Adipocyte (in vitro differentiated cells): ENCODE measurements at regions not wholly inside any gene's neighbourhood (a gene's known extent, or its start where the extent isn't known, plus 50 kb on each side); places are given as distances from the start of the nearest gene placed in this dataset.
"Not testable (repeated sequence)": the region's sequence is repeated elsewhere in the genome, so short reads cannot be mapped to it uniquely, and the experiment has no call there.

Source experiments
- DNase-seq: peaks from one replicate; pipeline ENCODE4 v3.0.0-alpha.2; 2015; ENCODE audit warnings: low read depth
- H3K27me3 ChIP-seq: replicated peaks from 2 replicates; pipeline ENCODE4 v1.7.0; 2013; ENCODE audit warnings: mild to moderate bottlenecking, low read length, moderate library complexity; ENCODE audit not compliant: control insufficient read depth, insufficient read depth
- H3K36me3 ChIP-seq: 2 replicates; pipeline ENCODE4 v1.7.0; 2013; ENCODE audit warnings: low read length, mild to moderate bottlenecking, moderate library complexity; ENCODE audit not compliant: control insufficient read depth, insufficient read depth, severe bottlenecking
- H3K4me1 ChIP-seq: 2 replicates; pipeline ENCODE4 v1.7.0; 2013; ENCODE audit warnings: mild to moderate bottlenecking, low read length, moderate library complexity; ENCODE audit not compliant: control insufficient read depth, insufficient read depth
- H3K4me3 ChIP-seq: 2 replicates; pipeline ENCODE4 v1.7.0; 2013; ENCODE audit warnings: mild to moderate bottlenecking, low read length, moderate library complexity
- H3K9ac ChIP-seq: 2 replicates; pipeline ENCODE4 v1.7.0; 2013; ENCODE audit warnings: mild to moderate bottlenecking, low read length, moderate library complexity
- H3K9me3 ChIP-seq: 2 replicates; pipeline ENCODE4 v1.7.0; 2013; ENCODE audit warnings: mild to moderate bottlenecking, low read length, moderate library complexity; ENCODE audit not compliant: control insufficient read depth

DNA sequence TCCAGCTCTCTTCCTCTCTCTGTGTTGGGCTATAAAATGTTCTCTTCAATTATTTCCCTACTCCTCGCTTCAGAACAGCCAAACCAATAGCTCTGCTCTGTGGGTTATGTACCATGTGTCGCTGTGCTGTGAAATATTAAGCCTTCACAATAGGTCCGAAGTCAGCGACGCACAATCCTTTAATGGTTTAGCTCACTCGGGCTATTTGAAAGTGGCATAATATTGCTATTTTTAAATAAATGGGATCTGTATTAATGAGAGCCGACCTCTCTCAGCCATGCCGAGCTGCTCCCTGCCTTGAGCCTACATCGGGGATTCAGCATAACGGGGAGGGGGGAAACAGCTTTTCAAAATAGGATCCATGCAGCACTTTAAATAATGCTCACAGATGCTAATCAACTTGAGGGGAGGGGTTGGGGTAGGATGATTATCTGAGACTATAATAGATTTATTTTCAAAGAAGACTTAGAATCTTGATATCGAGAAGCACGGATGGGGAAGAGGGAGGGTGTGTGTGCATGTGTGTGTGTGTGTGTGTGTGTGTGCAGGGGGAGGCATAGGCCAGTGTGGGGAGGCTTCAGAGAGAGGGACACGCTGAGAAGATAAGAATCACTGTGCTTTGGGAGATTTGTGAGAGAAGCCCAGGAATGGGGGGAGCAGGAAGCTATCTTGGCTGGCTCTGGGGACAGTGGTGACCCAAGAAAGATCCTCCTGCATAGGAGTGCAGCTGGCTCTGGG lies 271.5 kb downstream of the NXPE2 start:
- H3K4me1 ChIP-seq: no peaks in the 10 kb centered on the region
- DNase-seq: no peak
- H3K9me3 ChIP-seq: peaks cover 6% of the 10 kb centered on the region
- no peak overlapping the region for H3K9ac ChIP-seq
- H3K36me3 ChIP-seq: no peaks in the 10 kb centered on the region
- H3K27me3 ChIP-seq: no peaks in the 10 kb centered on the region
- H3K4me3 ChIP-seq: no peak overlapping the region

DNA sequence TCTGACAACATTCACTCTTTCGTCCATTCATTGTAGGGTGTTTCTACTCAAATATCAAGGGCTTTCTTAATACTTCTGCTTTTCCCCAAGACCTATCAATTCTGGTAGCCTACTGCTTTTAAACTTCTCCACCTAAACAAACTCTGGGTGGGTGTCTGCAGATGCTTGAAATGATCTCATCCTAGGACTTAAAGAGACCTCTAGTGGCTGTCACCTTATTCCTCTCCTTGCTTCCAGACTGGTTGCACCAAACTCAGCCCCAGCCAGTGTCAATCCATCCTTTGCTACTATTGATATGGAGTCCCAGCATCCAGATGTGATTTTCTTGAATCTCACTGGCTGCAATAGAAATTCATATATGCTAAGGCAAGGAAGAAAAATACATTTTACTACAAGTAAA lies 274.7 kb downstream of the NXPE2 start:
- Histone ChIP-seq H3K27me3 (no peaks in the 10 kb centered on the region), H3K4me3 (no peak overlapping the region), H3K9ac (no peak overlapping the region), H3K36me3 (no peaks in the 10 kb centered on the region), H3K9me3 (peaks cover 4% of the 10 kb centered on the region), H3K4me1 (no peaks in the 10 kb centered on the region)
- no peak for DNase-seq

DNA sequence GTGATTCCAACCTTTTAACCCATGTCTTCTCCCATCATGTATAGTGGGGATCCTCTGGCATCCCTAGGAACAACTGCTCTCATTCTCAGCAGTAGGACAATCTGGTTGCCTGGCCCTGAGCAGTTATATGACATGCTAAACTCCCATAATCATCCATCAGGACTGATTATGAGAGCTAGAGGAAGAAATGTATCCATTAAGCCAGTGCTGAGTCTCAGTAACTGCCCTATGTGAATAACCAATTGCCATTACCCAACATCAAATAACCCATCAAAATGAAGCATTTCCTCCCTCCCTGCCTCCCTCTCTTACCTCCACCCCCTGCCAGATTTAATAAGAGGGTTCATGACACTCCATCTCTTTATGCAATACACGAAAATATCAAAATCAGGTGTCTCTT lies 277.6 kb downstream of the NXPE2 start:
- no peaks in the 10 kb centered on the region for H3K36me3 ChIP-seq
- DNase-seq: no peak

DNA sequence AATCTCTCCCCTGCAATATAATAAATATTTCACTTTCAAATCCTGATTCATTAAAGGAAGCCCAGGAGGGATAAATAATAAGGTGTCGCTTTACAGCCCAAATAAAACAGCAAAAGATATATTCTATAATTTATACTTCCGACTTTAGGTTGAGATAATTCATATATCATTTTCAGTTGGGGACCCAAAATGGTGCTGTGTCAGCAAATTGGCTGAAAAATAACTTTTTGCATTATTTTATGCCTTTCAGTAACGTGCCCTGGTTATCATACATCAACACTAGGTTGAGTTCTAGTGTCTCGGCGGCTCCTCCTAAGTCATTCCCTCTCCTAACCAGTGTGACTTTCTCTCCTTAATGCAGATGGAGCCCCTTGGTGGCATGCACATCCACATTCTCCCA lies 278.2 kb downstream of the NXPE2 start:
- Histone ChIP-seq H3K27me3 (no peaks in the 10 kb centered on the region), H3K4me1 (no peaks in the 10 kb centered on the region), H3K9ac (no peak overlapping the region), H3K4me3 (no peak overlapping the region), H3K9me3 (no peaks in the 10 kb centered on the region), H3K36me3 (no peaks in the 10 kb centered on the region)
- DNase-seq: no peak

More for the DNA sequence above, 277.6 kb downstream of the NXPE2 start:
- H3K9ac ChIP-seq: no peak overlapping the region
- no peak overlapping the region for H3K4me3 ChIP-seq
- no peaks in the 10 kb centered on the region for H3K4me1 ChIP-seq
- H3K27me3 ChIP-seq: no peaks in the 10 kb centered on the region
- H3K9me3 ChIP-seq: peaks cover 4% of the 10 kb centered on the region

DNA sequence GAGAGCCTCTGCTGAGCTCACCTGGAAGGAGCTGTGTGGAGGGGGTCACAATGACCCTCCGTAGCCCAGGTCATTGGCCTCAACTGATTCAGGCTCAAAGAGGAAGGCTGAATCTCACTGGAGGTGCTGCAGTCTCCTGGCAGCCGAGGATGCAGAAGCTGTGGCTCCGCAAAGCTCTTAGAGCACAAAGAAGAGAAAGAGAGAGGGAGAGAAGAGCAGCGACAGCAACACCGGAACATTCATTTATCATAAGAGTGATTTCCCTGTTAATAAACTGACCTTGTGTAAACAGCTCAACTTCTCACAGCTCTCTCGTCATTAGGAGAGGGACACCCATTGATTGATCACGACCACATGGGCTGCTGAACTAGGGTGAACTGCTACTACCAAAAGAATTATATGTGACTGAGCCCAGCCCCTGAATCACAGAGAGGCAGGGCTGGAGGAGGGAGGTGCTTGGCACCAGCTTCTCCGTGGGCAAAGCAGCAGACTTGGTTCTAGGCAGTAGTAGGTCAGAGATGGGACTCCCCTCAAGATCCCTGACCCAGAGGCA lies 281.7 kb downstream of the NXPE2 start:
- Histone ChIP-seq H3K4me1 (no peaks in the 10 kb centered on the region), H3K27me3 (no peaks in the 10 kb centered on the region), H3K4me3 (no peak overlapping the region), H3K9ac (no peak overlapping the region), H3K9me3 (no peaks in the 10 kb centered on the region), H3K36me3 (no peaks in the 10 kb centered on the region)
- no peak for DNase-seq

DNA sequence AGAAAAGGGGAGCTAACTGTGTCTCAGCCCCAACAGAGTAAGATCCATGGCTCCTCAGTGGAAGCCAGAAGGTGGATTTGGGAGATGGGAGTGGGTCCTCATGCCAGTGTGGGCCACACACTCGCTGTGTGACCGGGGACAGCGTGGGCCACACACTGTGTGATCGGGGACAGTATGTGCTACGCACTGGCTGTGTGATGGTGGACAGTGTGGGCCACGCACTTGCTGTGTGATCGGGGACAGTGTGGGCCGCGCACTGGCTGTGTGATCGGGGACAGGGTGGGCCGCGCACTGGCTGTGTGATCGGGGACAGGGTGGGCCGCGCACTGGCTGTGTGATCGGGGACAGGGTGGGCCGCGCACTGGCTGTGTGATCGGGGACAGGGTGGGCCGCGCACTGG lies 282.5 kb downstream of the NXPE2 start:
- not testable (repeated sequence) for H3K9me3 ChIP-seq, H3K4me1 ChIP-seq, H3K4me3 ChIP-seq, DNase-seq, H3K36me3 ChIP-seq, H3K9ac ChIP-seq, H3K27me3 ChIP-seq

DNA sequence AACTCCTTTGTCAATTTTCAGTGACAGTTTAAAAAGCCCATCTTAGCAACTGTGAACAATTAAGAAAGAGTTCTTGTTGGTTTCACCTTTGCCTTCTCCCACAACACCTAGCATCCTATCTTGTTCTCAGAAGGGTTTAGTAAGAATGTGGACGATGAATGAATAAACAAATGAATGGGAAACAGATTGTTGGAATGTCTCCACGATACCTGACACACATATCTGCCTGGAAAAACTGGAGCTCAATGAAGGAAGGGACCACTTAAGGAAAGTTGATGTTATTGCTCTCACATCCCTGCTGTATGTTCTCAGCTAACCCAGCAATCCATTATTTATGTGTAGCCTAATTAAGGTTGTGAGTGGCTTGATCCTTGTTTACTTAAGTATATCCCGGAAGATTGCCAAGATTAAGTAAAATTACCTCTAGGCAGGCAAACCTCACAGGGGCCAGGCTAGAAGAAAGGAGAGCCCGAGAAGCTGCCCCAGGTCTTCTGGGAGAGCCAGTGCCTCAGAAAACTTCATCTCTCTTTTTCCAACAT lies 286.4 kb downstream of the NXPE2 start:
- Histone ChIP-seq H3K9ac (no peak overlapping the region), H3K27me3 (no peaks in the 10 kb centered on the region), H3K4me3 (no peak overlapping the region), H3K4me1 (no peaks in the 10 kb centered on the region), H3K36me3 (no peaks in the 10 kb centered on the region), H3K9me3 (no peaks in the 10 kb centered on the region)
- DNase-seq: no peak

DNA sequence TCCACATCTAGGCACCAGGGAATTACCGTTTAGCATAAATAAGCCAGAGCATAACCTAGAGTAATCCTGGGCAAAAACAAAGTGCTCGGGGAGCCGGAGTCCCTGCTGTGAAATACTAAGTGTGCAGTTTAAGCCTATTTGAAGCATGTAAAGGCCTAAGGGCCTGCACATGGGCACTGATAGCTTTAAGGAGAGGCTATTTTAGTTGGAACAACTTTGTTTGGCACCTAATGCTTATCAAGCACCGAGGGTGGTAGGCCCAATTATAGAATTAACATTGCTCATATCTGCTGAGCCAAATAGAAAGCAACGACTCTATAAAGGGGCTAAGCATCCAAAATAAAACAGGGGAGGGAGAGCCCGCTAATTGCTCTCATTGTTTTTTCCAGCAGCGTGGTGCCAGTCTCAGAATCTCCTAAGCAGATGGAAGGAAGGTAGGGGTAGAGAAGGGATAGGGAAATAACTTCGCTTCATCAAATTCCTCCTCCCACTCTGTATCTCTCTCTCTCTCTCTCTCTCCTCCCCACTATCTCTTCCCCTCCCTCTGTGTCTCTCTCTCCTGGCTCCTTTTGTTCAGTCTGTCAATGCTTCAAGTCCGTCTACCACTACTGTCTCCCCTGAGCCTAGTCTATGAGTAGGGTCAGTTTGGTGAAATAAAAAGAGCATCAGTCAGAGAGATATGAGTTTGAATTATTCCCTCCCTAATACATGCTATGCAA lies 292.8 kb downstream of the NXPE2 start:
- Histone ChIP-seq H3K4me1 (no peaks in the 10 kb centered on the region), H3K9ac (no peak overlapping the region), H3K27me3 (no peaks in the 10 kb centered on the region), H3K4me3 (no peak overlapping the region), H3K9me3 (no peaks in the 10 kb centered on the region), H3K36me3 (no peaks in the 10 kb centered on the region)
- no peak for DNase-seq

DNA sequence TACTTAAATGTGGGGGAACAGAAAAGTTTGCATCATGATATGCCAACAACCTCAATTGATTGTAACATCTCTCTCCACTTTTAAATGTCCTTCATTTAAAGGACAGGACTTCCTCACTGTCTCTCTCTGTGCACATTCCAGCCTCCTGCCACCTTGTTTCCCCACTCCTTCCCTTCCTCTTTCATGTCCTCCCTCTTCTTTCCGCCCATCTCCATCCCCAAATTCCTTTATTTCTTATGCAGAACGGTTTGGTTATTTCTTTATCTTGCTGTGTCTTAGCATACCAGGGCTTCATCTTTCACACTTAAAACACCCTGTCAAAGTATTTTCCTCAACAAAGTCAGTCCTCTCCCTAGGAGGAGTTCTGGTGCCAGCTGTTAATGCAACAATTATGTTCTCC lies 293.8 kb downstream of the NXPE2 start:
- no peaks in the 10 kb centered on the region for H3K9me3 ChIP-seq
- H3K36me3 ChIP-seq: no peaks in the 10 kb centered on the region
- no peak overlapping the region for H3K9ac ChIP-seq
- H3K4me1 ChIP-seq: no peaks in the 10 kb centered on the region
- H3K27me3 ChIP-seq: no peaks in the 10 kb centered on the region
- H3K4me3 ChIP-seq: no peak overlapping the region
- no peak for DNase-seq

DNA sequence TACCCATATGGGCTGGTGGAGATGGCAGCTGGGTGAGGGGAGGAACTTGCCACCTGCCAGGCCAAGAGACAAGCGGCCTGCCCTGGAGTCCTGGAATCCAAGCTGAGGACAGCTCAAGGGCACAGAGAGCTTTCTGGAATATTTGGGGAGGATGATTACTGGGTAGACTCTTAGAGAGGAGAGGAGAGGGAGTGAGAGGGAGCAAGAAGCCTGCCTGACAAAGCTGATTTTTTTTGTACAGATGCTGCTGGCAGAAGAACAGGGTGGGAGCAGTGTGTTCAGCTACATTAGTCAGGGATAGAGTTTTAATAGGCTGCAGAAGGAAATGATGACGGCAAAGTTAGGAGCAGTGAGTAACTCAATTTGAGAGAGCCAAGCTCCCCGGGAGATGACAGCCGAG lies 299.3 kb downstream of the NXPE2 start:
- Histone ChIP-seq H3K27me3 (no peaks in the 10 kb centered on the region), H3K4me1 (no peaks in the 10 kb centered on the region), H3K4me3 (no peak overlapping the region), H3K9ac (no peak overlapping the region), H3K36me3 (no peaks in the 10 kb centered on the region), H3K9me3 (no peaks in the 10 kb centered on the region)
- no peak for DNase-seq

DNA sequence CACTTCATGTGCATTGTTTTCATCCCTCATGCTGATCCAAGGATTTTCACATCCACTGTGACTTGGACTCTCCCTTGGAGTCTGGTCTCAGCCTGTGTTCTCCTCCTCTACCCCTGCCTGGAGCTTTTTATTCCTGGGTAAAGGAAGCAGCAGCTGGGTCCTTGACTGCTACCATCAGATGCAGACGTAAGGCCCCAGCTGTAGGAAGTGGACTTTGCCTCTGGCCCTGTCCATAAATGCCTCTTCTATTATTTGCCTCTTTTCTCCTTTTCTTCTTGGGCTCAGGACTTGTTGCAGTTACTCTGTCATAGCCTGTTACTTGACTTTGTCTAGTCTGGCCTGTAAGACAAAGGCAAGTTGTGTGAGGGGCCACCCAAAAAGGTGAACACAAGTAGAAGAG lies 303.8 kb downstream of the NXPE2 start:
- no peak overlapping the region for H3K4me3 ChIP-seq
- no peak overlapping the region for H3K9ac ChIP-seq
- no peak for DNase-seq
- H3K4me1 ChIP-seq: no peaks in the 10 kb centered on the region
- no peaks in the 10 kb centered on the region for H3K27me3 ChIP-seq
- H3K9me3 ChIP-seq: no peaks in the 10 kb centered on the region
- H3K36me3 ChIP-seq: no peaks in the 10 kb centered on the region
